ENCODE measurements at regions not wholly inside any gene's neighbourhood (a gene's known extent, or its start where the extent isn't known, plus 50 kb on each side); places are given as distances from the start of the nearest gene placed in this dataset.

GRCh38 chr1:67614511-67614934 is 70.5 kb upstream of the GADD45A start:
- Histone ChIP-seq H3K79me2 (ENCODE audit: control insufficient read depth in 1 of 2, insufficient read depth in 2 of 2, low read length in 2 of 2) (no peaks in the 10 kb centered on the region), H2AFZ (ENCODE audit: low read length) (no peak overlapping the region), H3K79me1 (ENCODE audit: low read depth, low read length) (no peaks in the 10 kb centered on the region), H4K5ac (ENCODE audit: insufficient read length, low read depth, low read length) (no peak overlapping the region), H3K23me2 (ENCODE audit: low read depth, low read length) (no peaks in the 10 kb centered on the region), H3K4me3 (ENCODE audit: extremely low read depth in 1 of 4, insufficient read depth in 2 of 4, low read depth in 3 of 4, low read length in 4 of 4) (no peak overlapping the region), H4K91ac (replicated peaks; ENCODE audit: insufficient read length, low read length) (no peak overlapping the region), H3K4me1 (replicated peaks in 1 of 4; ENCODE audit: control insufficient read depth in 3 of 4, insufficient read depth in 4 of 4, low read length in 3 of 4) (no peaks in the 10 kb centered on the region), H3K27ac (ENCODE audit: low read depth, low read length) (no peak overlapping the region), H2BK20ac (ENCODE audit: low read length) (no peak overlapping the region), H3K18ac (ENCODE audit: extremely low read depth, low read length) (no peak overlapping the region), H3K9me3 (ENCODE audit: insufficient read depth in 2 of 2, low read depth in 1 of 2, low read length in 1 of 2) (no peaks in the 10 kb centered on the region), H2AK5ac (ENCODE audit: low read depth, low read length) (no peak overlapping the region), H4K8ac (ENCODE audit: extremely low read depth, insufficient read depth, low read length) (no peak overlapping the region), H3K27me3 (replicated peaks in 1 of 4; ENCODE audit: control insufficient read depth in 3 of 4, extremely low read depth in 1 of 4, insufficient read depth in 3 of 4, low read length in 3 of 4) (no peaks in the 10 kb centered on the region), H3K4ac (replicated peaks; ENCODE audit: insufficient read length, low read depth, low read length) (no peak overlapping the region), H2BK120ac (replicated peaks; ENCODE audit: low read depth, low read length) (no peak overlapping the region), H2BK12ac (ENCODE audit: low read depth, low read length) (no peak overlapping the region), H2BK15ac (ENCODE audit: low read length) (no peak overlapping the region), H3K4me2 (ENCODE audit: insufficient read depth in 1 of 2, low read depth in 2 of 2, low read length in 2 of 2) (no peak overlapping the region), H3K36me3 (ENCODE audit: control insufficient read depth in 2 of 4, insufficient read depth in 4 of 4, low read length in 3 of 4) (no peaks in the 10 kb centered on the region), H3K9ac (replicated peaks in 1 of 4; ENCODE audit: extremely low read depth in 1 of 4, low read depth in 3 of 4, low read length in 3 of 4) (no peak overlapping the region), H3K14ac (ENCODE audit: insufficient read length) (no peak overlapping the region), H3K56ac (replicated peaks; ENCODE audit: insufficient read length, low read depth, low read length) (no peak overlapping the region), H4K20me1 (replicated peaks in 1 of 2; ENCODE audit: control insufficient read depth in 1 of 2, insufficient read depth in 2 of 2, low read length in 2 of 2) (no peaks in the 10 kb centered on the region), H2BK5ac (ENCODE audit: low read depth, low read length) (no peak overlapping the region), H3K23ac (ENCODE audit: insufficient read length) (no peak overlapping the region)
- no peak for FAIRE-seq
- POLR2A ChIA-PET (ENCODE audit: partially characterized antibody) = interaction anchor here (0.5 kb wide), 1 partner anchor 30 kb away, joined by 4 read pairs; no protein-coding TSS in a partner anchor
- CTCF ChIA-PET (ENCODE audit: partially characterized antibody) = interaction anchor here (0.8 to 1.0 kb wide), 2 partner anchors 23 to 146 kb away, joined by 3 read pairs; no protein-coding TSS in a partner anchor
- WGBS, 2 experiments (ENCODE audit: extremely low coverage in 1 of 2, insufficient coverage in 1 of 2, insufficient read length in 1 of 2, insufficient replicate concordance in 2 of 2, low coverage in 1 of 2, low lambda C conversion rate in 2 of 2, missing lambda C conversion rate in 1 of 2) = 83% methylated on average over 3 of the region's 3 CpGs; no CpG with 5 or more reads in 1 of the 2 experiments
- no peak for DNase-seq (ENCODE audit: low read depth in 1 of 2, low spot score in 2 of 2)
- no peak for TF ChIP-seq ATF3 (IDR thresholded peaks at IDR 0.05; ENCODE audit: insufficient read depth, low read depth, low read length)
- no peak for TF ChIP-seq RFX5 (IDR thresholded peaks at IDR 0.05; ENCODE audit: borderline replicate concordance, low read depth, low read length)
- no peak for TF ChIP-seq RBBP5 (IDR thresholded peaks at IDR 0.05; ENCODE audit: borderline replicate concordance, low read depth, low read length)
- no peak for TF ChIP-seq POLR2A (IDR thresholded peaks at IDR 0.05; ENCODE audit: control extremely low read depth in 1 of 2, low read depth in 2 of 2, low read length in 2 of 2)
- no peak for TF ChIP-seq KDM1A (IDR thresholded peaks at IDR 0.05; ENCODE audit: borderline replicate concordance, low read length)
- TF ChIP-seq TCF12 (IDR thresholded peaks at IDR 0.05; ENCODE audit: low read depth, low read length) = no peak
- no peak for TF ChIP-seq HDAC6 (IDR thresholded peaks at IDR 0.05; ENCODE audit: low read depth, low read length)
- no peak for TF ChIP-seq SP1 (IDR thresholded peaks at IDR 0.05; ENCODE audit: low read depth, low read length)
- no peak for TF ChIP-seq ZNF274 (IDR thresholded peaks at IDR 0.05; ENCODE audit: borderline replicate concordance, extremely low read depth, low read length)
- TF ChIP-seq GTF2F1 (IDR thresholded peaks at IDR 0.05; ENCODE audit: borderline replicate concordance, low read depth, low read length) = no peak
- TF ChIP-seq EZH2 (IDR thresholded peaks at IDR 0.05; ENCODE audit: low read depth, low read length, severe bottlenecking) = no peak
- TF ChIP-seq, protein P1, sequence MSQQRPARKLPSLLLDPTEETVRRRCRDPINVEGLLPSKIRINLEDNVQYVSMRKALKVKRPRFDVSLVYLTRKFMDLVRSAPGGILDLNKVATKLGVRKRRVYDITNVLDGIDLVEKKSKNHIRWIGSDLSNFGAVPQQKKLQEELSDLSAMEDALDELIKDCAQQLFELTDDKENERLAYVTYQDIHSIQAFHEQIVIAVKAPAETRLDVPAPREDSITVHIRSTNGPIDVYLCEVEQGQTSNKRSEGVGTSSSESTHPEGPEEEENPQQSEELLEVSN (IDR thresholded peaks at IDR 0.05) = no peak
- TF ChIP-seq TBP (IDR thresholded peaks at IDR 0.05; ENCODE audit: low read depth, low read length) = no peak
- TF ChIP-seq CEBPB (IDR thresholded peaks at IDR 0.05; ENCODE audit: low read depth, low read length) = no peak
- TF ChIP-seq FOSL1 (IDR thresholded peaks at IDR 0.05; ENCODE audit: insufficient read depth, low read depth, low read length) = no peak

Measured in H1 (cell line).